AG09309 (cell line): ENCODE measurements at regions not wholly inside any gene's neighbourhood (a gene's known extent, or its start where the extent isn't known, plus 50 kb on each side); places are given as distances from the start of the nearest gene placed in this dataset.
A peak's percentile ranks its signal among the peaks of the same experiment; 100 is the strongest.

Experiments used
- DNase-seq: peaks from one replicate; pipeline ENCODE4 v3.0.0-alpha.2; 2010; ENCODE audit warnings: low read depth
- H3K4me3 ChIP-seq: 2 replicates; pipeline ENCODE4 v1.5.1; 2011; ENCODE audit warnings: mild to moderate bottlenecking, low read depth, low read length, moderate library complexity; ENCODE audit not compliant: control insufficient read depth
- TF ChIP-seq, protein P1 (sequence below): IDR thresholded peaks from 2 replicates; pipeline ENCODE4 v1.5.1; 2011; ENCODE audit warnings: mild to moderate bottlenecking, low read depth, low read length, inconsistent platforms; ENCODE audit not compliant: insufficient read depth, control insufficient read depth; ENCODE audit errors: missing control alignments

DNA sequence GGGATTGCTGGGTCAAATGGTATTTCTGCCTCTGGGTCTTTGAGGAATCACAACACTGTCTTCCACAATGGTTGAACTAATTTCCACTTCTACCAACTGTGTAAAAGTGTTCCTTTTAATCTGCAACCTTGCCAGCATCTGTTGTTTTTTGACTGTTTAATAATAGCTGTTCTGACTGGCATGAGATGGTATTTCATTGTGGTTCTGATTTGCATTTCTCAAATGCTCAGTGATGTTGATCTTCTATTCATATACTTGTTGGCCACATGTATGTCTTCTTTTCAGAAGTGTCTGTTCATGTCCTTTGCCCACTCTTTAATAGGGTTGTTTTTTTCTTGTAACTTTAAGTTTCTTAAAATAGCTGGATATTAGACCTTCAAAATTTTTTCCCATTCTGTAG lies 150.0 kb upstream of the FRMD6 start:
- DNase-seq = no peak
- TF ChIP-seq, protein P1, sequence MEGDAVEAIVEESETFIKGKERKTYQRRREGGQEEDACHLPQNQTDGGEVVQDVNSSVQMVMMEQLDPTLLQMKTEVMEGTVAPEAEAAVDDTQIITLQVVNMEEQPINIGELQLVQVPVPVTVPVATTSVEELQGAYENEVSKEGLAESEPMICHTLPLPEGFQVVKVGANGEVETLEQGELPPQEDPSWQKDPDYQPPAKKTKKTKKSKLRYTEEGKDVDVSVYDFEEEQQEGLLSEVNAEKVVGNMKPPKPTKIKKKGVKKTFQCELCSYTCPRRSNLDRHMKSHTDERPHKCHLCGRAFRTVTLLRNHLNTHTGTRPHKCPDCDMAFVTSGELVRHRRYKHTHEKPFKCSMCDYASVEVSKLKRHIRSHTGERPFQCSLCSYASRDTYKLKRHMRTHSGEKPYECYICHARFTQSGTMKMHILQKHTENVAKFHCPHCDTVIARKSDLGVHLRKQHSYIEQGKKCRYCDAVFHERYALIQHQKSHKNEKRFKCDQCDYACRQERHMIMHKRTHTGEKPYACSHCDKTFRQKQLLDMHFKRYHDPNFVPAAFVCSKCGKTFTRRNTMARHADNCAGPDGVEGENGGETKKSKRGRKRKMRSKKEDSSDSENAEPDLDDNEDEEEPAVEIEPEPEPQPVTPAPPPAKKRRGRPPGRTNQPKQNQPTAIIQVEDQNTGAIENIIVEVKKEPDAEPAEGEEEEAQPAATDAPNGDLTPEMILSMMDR = no peak
- H3K4me3 ChIP-seq = no peak overlapping the region

DNA sequence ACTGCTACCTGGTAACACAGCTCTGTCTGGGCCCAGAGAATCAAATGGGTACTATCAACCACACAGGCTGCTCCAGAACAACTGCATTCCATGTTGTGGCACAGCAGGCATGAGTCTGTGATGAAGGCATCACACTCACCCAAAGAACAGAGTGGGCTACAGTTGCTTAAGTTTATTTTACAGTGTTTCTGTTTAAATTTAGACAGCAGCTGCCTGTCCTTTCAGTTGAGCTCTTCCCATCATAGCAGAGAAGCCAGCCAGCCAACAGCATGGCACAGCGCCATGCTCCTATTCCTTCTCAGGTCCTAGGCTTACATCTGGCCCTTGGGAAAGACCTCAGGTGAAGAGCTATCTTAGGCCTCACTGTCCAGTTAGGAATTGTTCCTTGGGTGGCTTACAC lies 147.0 kb upstream of the FRMD6 start:
- DNase-seq = no peak
- TF ChIP-seq, protein P1 = no peak
- no peak overlapping the region for H3K4me3 ChIP-seq

DNA sequence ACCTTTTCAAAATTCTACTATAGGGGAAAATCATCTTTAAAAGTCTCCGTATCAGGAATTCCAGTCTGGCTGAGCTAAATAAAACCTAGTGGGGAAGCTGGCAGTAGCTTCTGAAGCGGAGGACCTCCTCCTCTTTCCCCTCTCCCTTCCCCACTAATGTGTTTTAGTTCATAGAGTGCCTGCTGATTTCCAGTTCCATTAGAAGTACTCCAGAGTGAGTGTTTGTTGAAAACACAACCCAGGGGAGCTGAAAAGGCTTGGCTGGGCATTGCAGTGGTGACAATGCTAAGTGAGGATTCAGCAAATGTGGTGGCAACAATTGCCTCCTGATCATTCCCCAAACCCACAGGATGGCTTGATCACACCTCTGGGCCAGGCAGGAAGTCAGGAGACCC lies 144.2 kb upstream of the FRMD6 start:
- no peak overlapping the region for H3K4me3 ChIP-seq
- TF ChIP-seq, protein P1 = no peak
- DNase-seq = no peak

DNA sequence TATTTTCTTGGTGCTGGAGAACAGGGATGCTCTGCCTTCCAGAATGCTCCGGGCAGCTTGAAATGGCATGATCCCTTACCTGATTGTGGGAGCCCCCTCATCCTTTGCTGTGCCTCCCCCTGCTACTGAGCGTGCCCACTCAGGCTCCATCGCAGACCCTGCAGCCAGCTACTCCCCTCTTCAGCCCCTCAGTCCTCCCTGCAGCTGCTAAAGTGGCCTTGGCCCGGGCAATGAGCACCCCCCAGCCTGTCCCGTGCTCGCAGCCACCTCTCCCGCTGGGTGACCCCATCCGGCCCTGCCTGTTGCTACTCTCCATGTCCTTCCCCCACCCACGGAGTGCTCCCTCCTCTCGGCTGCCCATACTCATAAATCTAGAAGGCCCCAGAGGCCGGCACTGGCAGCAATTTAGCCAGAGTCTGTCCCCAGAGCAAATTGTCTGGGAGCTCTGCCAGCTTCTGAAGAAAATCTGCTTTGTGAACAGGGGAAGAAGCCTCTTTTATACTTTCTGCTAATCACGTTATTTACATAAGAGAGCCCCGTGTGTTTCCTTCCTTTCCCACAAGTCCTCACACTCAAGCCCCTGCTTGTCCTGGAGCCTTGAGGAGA lies 143.7 kb upstream of the FRMD6 start:
- H3K4me3 ChIP-seq = no peak overlapping the region
- TF ChIP-seq, protein P1 = no peak
- DNase-seq = peak; percentile 46

DNA sequence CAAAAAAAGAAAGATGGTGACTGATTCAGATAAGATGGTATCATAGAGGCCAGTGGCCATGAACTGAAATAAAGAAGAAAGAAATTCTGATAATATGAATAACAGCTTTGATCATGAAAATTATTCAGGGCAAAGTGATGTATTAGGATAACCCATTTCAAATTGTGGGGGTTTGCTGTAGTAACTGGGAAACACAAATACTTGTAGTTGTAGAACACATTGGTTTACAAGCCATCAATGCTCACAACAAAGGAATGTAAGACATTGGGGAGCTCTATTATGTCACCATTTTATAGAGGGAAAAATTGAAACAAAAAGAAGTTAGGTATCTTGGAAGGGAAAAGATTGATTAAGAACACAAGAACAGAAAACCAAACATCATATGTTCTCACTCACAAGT lies 140.4 kb upstream of the FRMD6 start:
- H3K4me3 ChIP-seq = no peak overlapping the region
- no peak for DNase-seq
- TF ChIP-seq, protein P1 = no peak

DNA sequence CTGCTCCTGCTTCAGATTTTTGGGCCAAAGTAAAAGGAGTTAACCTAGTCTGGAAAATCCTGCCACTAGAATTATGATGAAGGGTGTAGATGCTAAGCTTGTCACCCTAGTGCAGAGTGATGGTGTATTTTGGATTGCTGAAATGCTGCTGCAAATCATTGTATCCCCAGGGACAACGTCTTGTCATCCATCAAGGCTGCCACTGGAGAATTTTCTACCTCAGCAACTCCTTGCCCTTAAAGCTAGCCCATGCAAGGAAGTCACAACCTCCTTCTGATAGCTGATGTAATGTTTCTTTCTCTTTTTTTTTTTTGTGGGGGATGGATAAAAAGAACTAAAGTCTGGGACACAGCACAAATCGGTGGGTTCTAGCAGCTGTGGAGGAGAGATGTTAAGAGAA lies 139.4 kb upstream of the FRMD6 start:
- no peak overlapping the region for H3K4me3 ChIP-seq
- TF ChIP-seq, protein P1 = no peak
- DNase-seq = no peak

DNA sequence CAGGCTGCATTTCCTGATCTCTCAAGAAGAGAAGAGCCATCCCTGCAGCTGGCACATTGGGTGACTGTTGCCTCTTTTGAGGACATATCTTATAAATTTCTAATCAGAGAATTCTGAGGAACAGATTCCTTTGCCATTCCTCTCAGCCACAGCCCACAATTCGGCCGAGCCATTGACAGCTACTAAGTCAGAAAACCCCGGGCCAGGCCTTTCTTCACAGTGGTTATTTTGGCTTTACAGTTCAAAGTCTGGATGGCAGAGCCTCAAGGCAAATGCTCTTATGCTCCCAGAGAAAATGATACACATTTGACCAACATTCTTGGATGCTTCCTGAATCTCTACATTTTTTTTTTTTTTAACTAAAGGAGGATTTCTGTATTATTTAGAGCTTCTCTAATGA lies 138.4 kb upstream of the FRMD6 start:
- no peak overlapping the region for H3K4me3 ChIP-seq
- TF ChIP-seq, protein P1 = no peak
- no peak for DNase-seq
